H4 (cell line): ENCODE measurements at regions not wholly inside any gene's neighbourhood (a gene's known extent, or its start where the extent isn't known, plus 50 kb on each side); places are given as distances from the start of the nearest gene placed in this dataset.

Source experiments
- DNase-seq: peaks from one replicate; pipeline ENCODE4 v3.0.0-alpha.2; 2015; ENCODE audit warnings: low spot score

DNA sequence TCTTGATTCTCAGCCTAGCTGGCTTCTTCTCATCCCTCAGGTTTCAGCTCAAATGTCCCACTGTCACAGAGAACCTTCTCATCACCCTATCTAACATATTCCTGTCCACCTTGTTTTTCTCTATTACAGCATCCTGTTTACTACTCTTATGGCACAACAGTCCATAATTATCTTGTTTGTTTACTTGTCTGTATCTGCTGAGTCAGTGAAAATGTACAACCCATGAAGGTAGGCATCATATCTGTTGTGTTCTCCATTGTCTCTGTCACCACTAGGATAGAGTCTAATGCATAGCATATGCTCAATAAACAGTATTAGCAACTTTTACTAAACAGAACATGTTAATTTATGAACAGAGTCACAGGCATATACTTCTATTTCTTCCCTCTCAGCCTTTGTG, 261.7 kb downstream of the ETAA1 start:
- DNase-seq: no peak

DNA sequence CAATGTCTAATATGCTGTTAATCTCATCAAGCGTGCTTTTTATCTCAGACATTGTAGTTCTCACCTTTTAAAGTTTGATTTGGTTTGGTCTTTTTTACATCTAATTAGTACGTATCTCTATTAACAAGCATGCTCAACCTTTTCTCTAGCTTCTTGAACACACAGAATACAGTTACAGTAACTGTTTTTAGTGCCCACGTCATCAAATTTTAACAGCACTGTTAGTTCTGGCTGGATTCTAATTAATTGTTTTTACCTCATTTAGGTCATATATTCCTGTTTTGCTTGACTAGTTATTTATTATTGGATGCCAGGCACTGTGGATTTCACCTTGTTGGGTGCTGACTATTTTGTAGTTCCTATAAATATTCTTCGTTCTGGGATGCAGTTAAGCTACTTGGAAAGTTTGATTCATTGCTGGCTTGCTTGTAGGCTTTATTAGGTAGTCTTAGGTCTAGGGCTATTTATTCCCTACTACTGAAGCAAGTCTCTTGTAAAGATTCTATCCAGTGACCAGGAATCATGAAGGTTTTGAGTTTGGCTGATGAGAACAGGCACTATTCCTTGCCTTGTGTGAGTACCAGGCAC, 263.0 kb downstream of the ETAA1 start:
- no peak for DNase-seq

DNA sequence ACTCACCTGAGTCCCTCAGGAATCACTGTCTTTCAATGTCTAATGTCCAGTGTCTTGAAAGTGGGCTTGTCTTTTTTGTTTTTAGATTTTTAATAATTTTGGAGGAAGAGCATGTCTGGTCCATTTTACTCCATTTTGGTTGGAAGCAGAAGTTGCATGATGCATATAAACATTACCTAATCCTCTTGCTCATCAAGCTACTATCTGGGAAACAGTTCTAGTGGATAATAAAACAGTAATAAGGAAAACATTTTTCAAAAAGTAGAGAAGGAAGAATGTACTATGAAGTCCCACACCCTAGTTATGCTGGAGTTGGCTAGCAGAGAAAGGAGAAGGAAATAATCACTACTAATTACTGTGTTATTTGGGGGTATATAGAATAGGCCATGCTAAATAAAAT, 263.7 kb downstream of the ETAA1 start:
- no peak for DNase-seq

DNA sequence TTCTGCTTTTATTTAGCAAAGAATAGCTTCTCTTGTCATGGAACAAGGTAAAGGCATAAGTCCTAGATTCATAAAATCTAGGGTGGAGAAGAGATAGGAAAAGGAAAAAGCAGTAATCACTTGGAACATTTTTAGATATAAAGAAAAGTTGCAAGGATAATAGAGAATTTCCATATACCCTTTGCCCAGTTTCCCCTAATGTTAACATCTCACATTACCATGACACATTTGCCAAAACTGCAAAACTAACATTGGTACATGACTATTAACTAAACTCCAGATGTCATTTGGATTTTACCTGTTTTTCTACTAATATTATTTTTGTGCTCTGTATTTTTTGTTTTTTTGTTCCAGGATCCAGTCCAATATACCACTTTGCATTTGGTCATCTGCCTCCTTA, 265.1 kb downstream of the ETAA1 start:
- no peak for DNase-seq

DNA sequence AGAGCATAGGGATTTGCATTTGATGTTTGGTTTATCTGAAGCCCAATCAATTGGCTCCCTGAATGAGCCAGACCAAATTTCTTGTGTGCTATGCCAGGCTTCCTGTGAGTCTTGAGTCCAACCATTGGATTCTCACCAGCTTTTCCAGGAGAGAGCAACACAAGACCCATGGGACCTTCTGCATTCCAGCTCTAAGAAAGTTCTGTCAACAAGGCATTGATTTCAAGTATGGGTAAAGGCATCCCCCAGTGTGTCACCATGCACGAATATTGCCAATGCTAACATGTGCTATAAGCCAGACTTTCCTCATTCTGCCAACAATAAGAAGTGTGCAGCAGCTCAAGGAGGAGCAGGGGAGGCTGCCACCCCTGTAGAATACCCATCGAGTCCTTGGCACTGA, 266.6 kb downstream of the ETAA1 start:
- no peak for DNase-seq

DNA sequence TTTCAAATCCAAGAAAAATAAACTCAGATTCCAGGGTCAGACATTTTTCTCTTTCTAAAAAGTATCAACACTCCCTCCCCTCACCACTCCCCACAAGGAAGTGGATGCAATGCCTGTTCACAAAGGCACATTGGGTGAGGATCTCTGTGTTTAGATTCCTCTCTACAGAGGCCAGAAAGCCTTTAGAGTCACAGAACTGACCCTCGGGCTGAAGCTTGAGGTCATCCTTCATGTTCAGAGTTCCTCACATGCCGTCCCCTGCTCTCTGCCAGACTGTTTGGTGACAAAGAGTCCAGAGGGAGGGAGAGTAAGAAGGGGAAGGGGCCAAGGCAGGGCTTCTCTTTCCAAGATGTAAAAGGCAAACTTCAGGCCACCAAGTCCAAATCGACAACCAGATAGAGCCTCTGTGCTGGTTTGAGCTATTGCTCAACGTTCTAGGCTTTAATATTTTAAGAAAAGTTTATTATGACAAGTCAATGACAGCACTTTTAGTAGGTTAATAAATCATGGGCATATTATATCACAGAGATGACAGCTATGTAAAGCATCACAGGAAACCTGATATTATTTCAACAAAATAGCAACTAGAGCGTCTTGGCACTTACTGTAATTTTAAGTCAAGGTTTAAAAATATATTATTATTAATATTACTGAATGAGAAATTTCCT, 269.4 kb downstream of the ETAA1 start:
- DNase-seq: no peak

DNA sequence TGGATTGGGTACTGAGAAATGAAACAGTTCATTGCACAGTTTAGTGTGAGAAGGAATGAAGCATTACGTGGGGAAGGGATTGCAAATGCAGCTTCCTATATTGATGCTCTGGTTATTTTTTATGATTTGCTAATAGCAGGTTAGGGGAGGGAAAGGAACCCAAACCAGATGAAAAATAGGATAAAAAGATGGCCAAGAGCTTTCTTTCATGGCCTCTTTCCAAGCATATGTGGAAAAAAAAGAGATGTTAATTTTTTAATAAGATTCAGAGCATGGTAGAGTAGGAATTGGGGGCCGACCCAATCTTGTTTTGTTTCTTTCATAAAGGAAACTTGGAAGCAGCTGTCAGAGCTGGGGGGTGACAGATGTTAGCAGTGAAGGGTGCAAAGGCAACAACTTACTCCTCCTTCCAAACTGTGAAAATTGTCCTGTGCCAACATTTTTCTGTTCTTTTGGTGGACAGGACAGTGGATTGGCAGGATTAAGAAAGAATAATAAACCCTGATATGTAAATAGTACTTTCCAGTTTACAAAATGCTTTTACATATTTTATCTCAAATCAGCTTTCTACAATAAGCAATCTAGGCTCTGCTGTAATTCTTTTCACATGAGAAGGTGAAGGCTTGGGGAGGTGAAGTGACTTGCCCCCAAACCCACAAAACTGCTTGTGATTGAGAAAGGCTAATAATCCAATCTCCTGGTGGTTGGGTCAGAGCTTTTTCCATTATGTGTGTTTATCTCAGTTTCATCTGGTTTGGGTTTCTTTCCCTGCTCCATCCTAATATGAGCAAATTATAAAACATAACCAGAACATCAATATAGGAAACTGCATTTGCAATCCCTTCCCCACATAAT, 270.1 kb downstream of the ETAA1 start:
- DNase-seq: no peak

DNA sequence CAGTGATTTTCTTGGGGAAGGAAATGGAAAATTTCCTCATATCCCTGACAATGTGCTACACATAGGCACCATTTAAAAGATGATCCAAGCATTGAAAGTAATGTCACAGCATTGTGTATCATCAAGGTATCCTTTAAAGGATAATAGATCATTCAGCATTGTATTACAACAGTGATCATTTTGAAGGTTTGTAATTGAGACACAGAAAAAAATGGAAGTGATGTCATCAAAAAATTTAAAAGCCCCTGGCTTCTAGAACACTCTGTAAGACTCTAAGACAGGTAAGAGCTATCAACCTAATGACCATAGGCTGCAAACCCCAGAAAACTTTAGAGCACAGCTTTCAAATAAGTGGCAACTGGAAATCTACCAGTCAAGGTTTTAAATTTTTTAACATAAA, 271.4 kb downstream of the ETAA1 start:
- DNase-seq: no peak

DNA sequence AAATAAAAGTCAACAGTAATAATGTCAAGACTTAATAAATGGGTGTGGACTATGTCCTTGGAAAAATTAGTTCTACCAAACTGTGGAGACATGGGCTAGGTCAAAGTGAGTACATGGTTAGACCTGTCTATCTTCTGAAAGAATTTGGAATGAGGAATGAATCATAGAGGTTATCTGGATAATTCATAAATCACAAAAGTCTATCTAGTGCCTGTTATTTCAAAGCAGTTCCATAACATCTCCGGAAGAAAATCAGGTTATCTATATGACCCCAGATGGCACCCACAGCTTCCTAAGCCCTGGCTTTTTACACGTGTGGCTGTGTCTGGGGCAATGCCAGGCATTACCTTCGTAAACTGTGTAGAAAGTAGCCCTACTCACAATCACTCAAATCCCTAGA, 272.0 kb downstream of the ETAA1 start:
- DNase-seq: no peak

DNA sequence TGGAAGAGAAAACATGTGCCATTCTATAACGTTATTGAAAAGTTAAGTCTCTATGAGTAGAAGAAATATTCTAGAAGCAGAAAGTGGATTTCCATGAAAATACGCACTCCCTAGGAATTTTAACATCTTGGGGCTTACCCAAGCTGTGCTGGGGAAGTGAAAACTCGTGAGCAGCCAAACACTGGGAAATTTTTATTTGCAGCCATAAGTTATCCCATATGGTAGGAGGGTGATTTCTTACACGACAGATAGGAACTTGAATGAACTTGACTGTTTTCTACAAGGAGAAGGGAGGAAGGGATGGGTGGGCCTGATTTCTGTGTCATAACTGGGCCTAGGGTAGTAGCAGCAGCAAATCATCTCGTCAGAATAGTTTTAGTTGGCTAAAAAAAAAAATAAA, 272.6 kb downstream of the ETAA1 start:
- DNase-seq: no peak

DNA sequence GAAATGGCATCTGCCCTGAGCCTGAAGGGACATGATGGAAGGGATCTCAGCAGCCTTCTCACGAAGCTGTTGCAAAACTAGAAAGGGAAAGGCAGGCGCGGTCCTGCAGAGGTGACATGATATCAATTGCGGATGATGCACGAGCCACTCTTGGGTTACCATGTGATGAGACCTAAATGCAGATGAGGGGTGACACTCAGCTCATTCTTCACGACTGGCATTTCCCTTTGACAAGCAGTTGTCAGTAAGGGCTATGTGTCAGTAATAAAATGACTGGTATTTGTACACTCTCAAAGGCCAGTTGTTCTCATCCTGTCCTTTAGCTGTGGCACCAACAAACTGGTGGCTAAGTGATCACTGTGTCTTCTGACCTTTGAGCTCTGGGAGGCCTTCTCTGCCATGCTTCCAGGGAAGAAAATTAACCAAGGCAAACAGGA, 273.6 kb downstream of the ETAA1 start:
- DNase-seq: no peak

DNA sequence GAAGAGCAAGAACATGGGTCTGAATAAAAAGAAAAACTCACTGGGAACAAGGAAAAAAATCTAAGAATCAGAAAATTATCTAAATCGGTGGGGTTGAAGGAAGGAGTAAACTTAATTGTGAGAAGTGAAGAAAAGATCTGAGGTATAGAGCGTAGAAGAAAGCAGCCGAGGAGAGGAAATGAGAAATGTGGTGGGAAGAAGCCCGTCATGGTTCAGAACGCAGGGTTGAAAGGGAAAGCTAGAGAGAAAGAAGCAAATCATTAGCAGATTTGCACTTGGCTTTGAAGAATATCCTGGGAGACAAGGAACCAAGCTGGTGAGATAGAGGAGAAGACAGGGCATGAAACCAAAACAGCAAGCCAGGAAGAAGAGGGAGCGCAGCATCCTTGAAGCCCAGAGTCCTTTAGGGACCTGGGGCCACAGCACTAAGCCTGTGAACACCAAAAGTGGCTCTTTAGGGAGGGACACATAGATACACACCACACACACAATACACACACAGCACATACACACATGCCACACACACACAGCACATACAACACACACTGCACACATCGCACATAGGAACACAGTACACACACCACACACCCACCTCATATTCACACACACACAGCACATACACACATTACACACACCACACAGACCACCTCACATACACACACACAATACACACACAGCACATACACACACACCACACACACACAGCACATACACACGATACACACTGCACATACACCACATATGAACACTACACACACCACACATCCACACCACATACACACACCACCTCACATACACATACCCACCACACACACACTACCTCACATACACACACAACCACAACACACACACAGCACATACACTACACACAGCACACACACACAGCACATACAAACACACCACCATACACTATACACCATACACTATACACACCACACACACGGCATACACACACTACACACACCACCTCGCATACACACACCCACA, 274.6 kb downstream of the ETAA1 start:
- DNase-seq: no peak

DNA sequence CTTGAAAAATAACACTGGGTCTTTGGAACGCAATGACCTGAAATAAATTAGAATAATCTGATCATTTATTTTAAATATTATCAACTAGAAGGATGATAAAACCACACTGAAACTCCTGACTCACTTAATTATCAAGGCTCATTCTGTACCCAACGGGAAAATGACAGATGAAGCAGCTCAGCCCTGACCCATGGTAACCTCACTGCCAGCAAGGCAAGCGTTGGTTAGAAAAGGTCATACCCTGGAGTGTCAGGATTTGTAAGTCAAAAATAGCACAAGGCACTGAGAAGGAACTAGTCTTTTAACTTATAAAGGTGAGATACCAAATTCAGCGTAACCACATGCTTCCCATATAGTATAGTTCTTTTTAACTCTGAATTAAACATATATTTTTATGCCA, 277.5 kb downstream of the ETAA1 start:
- no peak for DNase-seq

DNA sequence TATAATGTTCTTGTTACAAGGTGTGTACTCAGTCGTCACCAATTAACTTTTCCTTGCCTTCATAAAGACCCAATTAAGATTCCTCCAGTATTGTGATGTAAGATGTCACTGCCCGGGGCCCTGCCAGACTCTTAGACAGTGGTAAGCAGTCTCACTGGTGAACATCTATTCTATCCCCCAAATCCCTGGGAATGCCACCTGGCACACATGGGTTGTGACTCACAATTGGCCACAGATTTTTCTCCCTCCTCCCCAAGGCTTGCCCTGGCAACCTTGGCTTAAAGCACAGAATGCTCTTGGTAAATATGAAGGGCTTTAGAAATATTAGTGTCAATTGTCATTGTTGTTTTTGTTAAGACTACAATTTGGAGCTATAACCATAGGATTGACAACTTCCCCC, 287.9 kb downstream of the ETAA1 start:
- no peak for DNase-seq

DNA sequence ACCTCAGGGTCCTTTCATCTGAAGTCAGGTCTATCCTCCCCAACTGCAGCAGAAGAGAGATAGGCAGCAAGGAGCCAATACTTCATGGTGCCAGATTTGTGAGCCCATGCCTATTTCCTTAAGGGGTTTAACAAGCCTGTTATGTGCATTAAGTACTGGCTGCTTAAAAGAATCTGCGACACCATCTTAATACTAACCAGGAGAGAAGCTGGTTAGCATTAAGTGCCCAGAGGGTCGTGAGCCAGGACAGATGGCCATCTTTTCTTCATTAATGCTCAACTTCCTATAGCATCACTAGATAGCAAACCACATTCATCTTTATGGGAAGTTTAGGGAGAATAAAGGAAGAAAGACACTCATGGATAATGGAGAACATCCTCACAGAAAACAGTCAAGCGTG, 289.1 kb downstream of the ETAA1 start:
- DNase-seq: no peak

DNA sequence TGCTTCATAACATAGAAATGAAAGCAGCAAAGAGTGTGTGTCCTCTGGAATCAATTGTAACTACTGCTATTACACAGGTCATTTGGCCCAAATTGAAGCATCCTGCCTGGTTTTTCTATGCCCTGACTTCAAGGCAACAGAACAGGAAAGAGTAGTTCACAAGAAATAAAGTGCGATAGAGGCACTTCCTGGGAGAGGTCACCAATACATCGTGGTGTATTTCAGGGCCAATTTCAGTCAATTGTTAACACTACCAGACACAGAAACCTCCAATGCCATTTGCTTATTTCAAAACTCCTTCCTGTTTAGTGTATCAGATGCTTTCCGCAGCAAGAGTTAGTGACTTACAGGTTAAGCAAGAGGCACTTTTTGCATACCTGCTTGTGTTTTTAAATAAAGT, 292.1 kb downstream of the ETAA1 start:
- no peak for DNase-seq

DNA sequence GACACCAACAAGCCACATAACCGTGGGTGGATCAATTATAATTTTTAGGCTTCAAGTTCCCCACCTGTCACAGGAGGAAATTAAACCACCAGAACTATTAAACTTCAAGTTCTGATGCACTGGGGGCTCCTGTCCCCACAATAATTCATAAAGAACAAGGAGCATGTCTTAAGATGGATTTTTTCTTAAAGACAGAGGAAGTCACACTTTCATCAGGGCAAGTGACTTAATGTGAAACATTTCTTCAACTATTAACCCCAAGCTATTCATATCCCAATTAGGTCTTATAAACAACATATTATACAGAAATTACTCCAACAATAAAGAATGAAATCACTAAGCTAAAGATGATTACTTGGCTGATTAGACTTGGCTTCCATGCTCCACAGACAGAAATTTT, 292.5 kb downstream of the ETAA1 start:
- DNase-seq: no peak

DNA sequence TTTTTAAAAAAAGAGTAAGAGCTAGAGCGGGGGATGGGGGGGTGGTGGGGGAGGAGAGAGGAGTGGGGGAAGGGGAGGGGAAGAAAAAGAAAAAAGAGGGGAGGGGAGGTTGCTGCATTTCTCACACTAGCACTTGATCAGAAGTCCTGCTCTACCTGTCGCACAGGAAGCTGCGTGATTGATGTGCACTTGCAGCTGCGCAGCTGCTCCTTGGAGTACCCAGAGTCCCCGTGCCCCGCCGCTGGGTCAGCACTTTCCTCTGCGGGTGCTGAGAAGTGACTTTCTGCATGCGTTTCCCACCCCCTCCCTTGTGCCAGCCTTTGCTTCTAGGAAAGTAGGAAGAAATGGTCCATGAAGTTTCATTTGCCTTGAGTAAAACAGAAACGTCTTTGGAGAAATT, 297.3 kb downstream of the ETAA1 start:
- no peak for DNase-seq

DNA sequence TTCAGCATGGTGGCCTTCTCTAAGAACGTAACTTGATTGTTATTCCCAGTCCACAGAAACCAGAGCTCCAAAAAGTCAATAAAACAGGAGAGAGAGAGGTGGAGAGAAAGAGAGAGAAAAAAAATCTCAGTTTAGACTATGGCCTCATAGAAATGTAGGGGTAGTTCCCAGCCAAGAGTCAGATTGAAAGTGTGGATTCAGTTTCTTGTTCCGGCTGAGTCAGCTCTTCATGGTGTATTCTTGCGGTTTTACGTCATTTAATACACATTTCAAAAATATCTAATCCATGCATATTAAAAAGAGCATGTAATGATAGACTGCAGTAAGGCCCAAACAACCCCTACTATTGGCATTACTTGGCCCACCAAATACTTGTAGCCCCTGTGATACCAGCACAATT, 303.9 kb downstream of the ETAA1 start:
- no peak for DNase-seq

DNA sequence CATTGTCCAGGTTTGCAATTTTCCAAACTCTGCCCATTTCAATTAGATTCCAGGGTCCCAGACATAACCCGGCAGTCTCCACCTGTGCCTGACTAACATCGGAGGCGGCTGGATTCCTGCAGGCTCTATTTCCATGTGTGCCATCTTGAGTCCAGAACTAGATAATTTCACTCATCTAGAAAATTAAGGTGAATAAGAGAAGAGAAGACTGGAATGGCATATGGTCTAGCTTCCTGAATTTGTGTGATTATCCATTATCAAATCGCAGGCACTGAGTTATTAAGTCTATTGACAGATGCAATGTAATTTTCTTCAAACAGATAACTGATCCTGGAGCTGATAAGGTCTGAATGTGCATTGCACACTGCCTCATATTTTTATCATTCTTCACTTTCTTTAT, 305.2 kb downstream of the ETAA1 start:
- DNase-seq: no peak

DNA sequence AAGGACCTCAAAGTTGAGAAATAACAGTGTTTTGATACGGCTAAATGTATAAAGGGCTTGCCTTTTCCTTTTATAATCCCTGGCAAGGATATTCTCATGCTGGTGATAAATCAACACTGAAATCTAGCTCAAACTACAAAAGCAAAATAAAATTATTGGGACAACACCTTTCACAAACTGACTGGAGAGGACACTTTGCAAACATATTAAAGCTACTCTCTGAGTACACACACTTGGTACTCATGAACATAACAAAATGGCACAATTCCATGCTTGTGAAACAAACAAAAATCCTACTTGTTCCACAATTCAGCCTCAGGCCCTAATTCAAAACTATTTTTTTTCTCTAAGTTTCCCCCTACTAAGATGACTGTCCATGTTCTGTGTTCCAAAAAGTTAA, 305.8 kb downstream of the ETAA1 start:
- no peak for DNase-seq

DNA sequence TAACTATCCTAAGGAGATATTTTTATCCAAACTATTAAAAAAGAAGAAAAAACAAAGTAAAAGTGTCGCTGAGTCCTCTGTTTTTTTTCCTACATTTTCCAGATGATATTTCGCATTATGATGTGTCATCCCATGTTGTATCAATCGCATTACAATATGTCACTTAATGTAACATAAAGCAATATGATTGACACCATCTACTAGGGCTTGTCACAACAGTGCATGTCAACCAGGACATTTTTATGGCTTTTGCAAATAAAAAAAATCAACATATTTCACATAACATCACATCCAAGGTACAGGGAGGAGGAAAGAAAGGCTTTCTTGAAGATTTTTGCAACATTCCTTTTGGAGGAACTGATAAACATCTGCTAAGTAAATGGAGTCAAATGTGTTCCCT, 308.9 kb downstream of the ETAA1 start:
- DNase-seq: no peak
